NCI-H460 (cell line): ENCODE measurements at regions not wholly inside any gene's neighbourhood (a gene's known extent, or its start where the extent isn't known, plus 50 kb on each side); places are given as distances from the start of the nearest gene placed in this dataset.
"Not testable (repeated sequence)": the region's sequence is repeated elsewhere in the genome, so short reads cannot be mapped to it uniquely, and the experiment has no call there.

Experiments
- DNase-seq: peaks from one replicate; pipeline ENCODE4 v3.0.0-alpha.2; 2016; ENCODE audit warnings: low read depth; ENCODE audit errors: extremely low read depth

DNA sequence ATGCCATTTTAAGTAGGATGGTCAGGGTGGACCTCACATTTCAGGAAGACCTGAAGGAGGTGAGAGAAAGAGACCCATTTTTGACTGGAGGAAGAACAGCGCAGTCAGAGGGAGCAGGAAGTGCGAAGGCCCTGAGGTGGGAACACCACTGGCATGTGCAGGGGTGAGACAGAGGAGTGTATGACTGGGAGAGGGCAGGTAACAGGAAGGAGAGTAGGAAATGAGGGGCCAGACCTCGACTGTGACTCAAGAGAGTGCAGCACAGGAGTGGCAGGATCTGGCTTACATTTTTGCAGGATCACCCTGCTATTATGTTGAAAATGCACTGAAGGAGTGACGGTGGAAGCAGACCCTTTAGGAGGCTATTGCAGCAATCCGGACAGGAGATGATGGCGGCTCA is 117.7 kb upstream of the CDYL start:
- DNase-seq = no peak

DNA sequence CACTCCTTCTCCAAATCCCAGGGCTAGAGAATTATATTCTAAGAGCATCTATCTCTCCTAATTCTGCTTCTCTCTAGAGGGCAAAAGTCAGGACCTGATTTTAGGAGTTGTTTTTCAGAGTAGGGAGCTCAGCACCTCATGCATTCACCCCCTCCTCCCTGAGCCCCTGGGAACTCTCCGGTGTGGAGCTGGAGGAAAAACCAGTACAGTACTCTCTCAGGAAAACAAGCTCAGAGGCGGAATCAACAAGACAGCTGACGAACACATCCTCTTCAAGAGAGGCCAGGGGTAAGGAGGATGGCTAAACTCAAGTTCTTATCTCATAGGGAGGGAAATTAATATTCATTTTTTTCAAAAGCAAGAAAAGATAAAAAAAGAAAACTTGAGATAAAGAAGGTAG is 120.1 kb upstream of the CDYL start:
- DNase-seq = no peak

DNA sequence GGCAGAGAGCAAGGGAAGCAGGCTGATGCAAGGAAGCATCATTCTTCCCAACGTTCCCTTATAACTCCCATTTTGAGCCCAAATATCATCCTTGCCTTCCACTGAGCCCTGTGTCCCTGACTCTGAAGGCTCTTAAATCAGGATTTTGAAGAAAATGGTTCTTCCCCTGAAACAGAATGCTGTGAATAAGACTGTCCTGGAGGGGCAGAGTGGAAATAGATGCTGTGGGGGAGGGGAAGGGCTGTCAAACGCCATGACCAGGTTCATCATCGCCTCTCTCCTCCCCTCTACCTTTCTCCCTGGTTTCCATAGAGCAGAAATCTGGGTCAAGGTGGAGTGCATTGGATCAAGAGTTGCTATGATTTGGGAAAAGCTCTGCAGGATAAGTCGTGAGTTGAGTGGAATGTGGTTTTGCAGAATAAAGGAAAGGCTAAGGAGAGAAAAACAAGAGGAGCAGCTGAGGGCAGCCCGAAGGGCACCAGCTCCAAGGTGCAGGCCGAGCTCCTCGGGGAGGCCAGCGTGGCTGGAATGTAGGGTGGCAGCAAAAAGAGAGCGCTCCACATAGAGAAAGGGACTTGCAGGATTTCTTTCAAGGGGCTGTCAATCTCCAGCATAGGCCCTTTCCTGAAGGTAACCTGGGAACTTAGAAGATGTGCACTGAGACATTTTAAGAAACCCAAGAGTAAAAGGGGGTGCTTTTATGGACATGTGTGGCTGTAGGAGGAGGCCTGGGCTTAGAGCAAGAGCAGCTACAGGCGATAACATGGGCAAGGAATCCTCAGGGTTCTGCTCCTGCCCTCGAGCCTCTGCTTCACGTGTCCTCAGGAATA is 120.8 kb upstream of the CDYL start:
- no peak for DNase-seq

DNA sequence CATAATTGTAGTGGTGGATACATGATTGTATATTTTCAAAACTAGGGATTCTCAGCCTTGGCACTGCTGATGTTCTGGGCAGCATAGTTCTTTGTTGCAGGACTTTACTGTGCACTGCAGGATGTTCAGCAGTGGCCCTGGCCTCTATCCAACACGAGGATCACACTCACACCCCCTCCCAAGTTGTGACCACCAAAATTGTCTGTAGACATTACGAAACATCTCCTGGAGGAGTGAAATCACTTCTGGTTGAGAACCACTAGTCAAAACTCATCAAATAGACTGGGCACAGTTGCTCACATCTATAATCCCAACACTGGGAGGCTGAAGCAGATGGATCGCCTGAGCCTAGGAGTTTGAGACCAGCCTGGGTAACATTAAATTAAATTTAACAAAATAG is 123.1 kb upstream of the CDYL start:
- DNase-seq = no peak

DNA sequence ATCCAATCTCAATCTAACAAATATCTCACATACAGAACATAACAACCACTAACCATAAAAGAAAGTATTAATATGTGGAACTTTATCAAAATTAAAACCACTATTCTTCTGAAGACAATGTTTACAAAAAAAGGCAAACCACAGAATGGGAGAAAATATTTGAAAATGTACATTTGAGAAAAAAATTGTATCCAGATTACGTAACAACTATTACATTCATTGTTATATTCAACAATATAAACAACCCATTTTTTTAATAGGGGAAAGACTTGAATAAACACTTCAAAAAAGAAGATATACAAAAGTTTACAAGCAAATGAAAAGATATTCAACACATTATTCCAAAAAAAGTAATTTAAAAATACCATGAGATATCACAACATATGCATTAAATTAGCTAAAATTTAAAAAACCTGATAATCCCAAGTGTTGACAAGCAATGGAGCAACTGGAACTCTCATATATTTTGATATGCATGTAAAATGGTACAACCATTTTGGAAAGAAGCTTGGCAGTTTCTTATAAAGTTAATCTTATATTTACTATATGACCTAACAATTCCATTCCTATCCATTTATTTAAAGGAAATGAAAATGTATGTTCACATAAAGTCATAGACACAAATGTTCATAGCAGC is 124.3 kb upstream of the CDYL start:
- no peak for DNase-seq

DNA sequence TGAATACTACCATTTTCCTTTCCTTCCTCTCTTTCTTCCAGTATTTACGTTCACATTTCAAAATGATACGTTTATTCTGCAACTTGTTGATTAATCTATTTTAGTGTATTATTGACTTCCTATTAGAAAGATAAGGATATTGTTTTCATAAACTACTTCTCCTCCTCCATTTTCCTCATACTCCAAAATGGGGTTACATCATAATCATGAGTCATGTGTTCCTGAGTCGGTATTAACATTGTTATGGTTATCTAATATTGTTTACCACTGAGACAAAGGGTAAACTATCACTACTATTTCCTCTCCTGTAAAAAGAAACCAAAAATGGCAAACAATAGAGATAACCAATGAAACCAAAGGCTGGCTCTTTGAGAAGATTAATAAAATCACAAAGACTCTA is 126.5 kb upstream of the CDYL start:
- DNase-seq = no peak

DNA sequence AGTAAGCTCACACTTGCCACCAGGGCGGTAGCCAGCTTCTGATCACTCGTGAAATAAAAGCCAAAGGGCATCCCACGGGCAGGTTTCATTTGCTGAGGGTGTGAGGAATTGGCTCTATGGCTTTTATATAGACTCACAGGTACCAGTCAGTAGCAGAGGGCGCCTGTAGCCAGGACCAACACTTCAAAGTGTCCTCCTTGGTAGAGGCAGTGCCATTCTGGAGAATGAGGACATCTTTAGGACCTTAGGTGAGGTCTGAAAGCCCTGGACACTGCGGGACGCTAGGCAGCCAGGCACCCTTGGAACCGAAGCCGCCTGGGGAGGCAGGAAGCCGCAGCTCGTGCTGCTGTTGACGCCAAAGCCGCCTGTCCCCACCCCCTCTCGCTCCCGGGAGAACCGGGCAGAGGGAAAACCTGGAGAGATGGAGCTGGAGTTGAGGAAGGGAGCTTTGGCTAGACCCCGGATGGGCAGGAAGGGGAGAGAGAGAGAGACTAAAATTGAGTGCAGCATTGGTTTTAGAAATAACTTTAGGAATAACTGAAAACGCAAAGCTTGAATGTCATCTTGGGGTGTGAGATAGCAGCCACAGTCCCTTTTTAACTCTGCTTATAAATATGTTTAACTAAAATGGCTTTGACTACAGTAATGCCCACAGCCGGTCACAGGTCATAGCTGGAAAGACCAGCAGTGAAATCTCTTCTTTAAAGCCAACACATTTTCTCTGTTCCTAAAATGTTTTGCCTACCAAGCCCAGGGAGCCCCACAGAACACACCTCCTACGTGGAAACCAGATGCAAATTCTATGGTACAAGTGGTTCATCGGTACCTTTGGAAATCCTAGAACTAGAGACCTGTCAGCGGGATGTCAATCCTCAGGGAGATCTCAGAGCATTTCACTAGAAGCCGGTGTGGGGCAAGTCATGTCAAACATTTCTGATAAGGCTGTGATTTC is 128.5 kb upstream of the CDYL start:
- peak; percentile 72 for DNase-seq

DNA sequence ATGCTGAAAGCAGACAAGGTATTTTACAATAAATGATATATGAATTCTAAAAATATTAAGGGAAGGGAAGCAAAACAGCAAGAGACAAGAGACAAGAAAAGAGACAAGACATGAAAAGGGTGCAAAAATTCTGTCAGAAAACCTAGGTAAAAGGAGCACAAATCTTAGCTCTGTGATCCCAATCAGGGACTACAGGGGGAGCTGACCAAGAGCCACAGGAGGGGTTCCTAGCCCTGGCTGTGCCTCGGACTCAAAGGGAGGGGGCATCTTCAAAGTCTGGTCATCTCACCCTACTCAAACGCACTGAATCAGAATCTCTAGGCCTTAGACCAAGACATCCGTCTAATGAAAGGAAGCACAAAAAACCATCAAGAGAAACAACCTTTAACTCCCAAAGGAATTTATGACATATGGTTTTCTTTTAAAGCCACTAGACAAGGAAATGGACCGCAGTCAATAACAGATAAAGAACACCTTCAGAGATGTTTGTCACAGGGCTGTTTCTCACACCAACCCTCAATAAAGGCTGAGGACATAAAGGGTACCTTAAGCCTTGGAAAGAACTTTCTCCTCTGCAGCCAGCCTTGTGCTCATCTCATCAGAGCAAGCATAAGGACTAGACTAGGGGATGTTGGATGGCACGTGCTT is 130.4 kb upstream of the CDYL start:
- no peak for DNase-seq

DNA sequence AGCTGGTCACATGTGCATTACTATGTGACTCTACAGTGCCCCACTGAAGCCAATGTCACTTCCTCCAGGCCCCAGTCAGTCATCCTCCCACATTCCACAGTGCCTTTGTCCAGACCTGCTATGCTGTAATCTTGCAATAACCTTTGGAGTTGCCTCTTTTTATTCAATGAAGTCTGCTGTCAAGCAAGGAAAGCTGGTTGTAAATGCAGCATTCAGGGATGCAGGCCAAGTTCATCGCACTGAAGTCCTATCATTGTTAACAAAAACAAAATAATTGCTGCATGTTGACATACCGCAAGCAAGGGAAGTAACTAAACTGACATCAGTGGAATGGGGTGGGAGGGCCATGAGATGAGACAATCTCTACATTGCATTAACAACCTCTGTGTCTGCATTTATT is 131.2 kb upstream of the CDYL start:
- no peak for DNase-seq

DNA sequence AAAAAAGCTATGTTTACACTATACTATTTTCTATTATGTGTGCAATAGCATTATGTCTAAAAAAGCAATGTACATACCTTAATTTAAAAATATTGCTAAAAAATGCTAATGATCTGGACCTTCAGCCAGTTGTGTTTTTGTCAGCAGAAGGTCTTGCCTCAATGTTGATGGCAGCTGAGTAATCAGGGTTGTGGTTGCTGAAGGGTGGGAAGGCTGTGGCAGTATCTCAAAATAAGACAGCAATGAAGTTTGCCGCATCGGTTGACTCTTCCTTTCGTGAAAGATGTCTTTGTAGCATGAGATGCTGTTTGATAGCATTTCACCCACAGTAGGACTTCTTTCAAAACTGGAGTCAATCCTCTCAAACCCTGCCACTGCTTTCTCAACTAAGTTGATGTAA is 134.7 kb upstream of the CDYL start:
- DNase-seq = no peak

DNA sequence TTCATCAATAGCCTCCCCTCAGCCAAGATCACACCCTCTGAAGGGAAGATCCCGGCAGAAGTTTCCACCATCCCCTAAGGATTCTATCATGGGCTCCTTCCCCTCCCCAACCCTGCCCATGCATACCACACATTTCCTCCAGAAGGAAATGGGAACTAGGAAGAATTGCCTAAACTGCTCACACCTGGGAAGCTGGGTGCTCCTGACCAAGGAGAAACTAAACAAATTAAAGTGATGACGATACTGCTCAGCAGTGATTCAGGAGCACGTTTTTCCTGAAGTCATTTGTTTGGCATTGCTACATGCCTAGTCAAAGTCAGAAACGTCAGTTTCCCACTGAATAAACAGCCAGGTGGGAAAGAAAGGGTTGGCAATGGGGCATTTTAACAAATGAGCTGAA is 136.1 kb upstream of the CDYL start:
- no peak for DNase-seq

DNA sequence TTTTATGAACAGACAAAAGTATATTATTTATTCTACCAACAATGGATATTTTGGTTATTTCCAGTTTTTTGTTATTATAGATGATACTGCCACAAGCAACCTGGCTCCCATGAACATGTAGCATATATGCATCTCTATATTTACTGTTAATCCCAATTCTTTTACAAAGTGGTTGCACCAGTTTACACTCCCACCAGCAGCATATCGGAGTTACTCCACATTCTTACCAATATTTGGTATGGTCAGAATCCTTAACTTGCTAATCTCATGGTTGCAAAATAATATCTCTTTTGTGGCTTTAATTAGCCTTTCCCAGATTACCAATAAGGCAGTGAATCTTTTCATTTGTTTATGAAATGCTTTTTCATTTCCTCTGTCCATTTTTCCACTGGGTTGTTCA is 137.6 kb upstream of the CDYL start:
- DNase-seq = no peak

DNA sequence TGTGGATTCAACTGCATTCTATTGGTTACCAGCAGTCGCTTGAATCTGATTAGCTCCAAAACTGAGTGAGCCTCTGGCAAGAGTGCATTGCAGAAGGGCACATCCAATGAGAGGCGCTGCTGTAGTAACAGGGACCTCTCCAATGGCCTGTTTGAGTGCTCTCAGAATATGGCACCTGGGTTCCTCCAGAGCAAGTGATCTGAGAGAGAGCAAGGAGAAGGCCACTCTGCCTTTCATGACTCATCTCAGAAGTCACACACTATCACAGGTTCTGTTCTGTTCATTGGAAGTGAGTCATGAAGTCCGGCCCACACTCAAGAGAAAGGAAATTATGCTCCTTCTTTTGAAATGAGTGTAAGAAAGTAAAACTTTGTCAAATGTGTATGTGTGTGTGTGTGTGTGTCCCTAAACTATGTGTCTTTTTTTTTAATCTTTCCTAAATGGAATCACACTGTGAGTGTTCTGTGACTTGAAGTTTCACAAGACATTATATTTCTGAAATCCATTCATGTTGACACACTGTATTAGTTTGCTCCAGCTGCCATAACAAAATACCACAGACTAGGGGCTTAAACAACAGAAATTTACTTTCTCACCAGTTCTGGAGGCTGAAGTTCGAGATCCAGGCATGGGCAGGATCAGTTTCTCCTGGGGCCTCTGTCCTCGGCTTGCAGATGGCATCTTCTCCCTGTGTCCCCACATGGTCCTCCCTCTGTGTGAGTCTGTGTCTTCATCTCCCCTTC is 138.3 kb upstream of the CDYL start:
- DNase-seq = no peak

DNA sequence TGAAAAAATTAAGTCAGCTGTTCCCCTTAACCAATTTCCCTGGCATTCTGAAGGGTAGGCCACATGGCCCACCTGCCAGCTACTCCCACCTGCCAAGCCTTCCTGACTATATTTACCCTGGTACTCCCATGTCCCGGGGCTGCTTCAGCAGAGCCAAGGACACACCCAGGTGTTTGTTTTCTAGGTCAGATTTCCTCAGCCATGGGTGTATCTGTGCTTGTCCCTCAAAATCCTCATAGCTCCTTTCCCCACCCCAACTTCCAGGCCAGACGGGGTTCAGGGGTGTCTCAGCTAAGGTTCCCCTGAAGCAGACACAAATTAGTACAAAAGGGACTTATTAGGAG is 139.4 kb upstream of the CDYL start:
- no peak for DNase-seq

DNA sequence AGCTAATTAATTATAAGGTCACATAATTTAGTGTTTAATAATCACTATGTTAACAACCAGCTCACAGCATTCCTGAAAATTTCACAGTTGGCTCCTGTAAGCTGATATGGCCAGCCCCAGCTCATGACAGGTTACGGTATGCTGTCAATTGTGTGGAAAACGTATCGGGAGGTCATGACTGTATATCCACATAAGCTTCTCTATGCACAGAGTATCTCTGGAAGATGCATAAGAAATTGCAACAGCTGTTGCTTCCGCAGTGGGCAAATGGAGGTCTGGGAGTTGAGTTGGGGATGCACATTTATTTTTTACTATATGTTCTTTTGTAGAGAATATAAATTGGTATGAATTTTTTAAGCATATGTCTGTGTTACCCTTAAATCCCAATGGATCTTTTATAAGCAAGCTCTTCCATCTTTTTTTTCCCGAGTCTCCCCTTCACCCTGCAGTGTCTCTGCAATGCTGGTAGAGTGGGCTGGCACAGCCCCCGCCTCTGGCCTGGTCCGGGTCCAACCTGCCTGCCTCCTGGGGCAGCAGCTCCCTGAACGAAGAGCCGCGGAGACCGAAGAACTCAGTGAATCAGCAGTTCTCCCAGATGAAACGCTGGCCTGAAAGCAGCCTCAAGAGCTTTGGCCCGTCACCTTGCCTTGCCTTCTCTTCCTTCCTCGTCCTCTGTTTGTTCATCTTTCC is 139.9 kb upstream of the CDYL start:
- no peak for DNase-seq

DNA sequence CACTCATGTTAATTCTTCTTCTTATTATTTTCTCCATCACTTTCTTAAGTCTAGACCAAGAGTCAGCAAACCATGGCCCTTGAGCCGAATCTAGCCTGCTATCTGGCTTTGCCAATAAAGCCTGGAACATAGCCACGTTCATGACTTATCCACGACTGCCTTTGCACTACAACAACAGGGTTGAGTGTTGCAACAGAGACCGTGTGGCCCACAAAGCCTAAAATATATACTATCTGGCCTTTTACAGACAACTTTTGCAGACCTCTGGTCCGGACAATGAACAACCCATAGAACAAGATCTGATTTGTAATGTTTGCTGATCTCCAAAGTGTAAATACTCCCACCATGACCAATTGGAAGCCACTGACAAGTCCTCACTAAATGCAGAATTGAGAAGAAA is 140.5 kb upstream of the CDYL start:
- no peak for DNase-seq

DNA sequence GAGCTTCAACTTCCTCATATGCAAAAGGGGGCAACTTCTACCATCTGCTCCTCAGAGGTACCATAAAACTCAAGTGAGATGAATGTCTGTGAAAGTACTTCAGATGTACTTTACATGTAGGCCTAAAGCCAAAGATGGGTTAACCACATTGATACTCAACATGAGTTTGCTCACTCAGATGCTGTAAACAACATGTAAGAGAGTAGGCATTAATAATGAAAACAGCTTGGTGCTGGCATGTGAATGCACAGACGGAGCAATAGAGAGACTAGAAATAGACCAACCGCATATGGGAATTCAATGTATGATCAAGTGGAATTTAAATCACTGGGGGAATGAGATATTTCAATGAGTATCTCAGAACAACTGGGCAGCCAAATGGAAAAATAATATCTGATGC is 143.8 kb upstream of the CDYL start:
- DNase-seq = no peak

DNA sequence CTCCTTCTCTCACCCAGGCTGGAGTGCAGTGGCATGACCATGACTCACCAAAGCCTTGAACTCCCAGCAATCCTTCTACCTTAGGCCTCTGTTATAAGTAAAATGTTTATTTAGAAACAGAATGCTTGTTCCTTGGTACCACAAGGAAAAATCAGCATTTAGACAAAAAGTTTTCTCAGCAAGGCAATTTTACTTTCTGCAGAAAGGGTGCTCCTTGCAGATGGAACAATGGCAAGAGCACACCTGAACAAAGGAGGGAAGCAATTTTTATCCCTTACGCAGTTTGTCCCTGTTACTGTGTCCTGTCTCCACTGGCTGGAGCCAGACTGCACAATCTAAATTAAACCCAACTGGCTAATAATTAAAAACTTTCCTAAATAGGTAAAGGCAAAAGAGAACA is 146.4 kb upstream of the CDYL start:
- not testable (repeated sequence) for DNase-seq

DNA sequence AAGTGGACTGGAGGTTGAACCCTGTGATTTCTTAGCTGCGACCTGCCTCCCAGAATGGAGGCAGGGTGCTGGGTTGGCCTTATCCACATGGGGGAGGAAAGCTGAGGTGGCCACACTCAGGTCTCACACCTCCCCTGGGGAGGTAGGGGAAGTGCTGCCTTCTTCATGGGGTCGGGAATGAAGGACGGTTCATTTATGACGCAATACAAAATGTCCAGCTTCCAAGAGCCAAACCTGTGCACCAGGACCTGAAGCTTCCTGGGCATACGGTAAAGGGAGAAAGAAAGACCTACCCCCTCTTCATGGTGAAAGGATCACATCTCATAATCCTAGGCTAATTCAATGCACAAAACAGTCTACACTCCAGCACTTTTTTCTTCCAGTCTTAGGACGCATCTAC is 150.6 kb upstream of the CDYL start:
- no peak for DNase-seq

DNA sequence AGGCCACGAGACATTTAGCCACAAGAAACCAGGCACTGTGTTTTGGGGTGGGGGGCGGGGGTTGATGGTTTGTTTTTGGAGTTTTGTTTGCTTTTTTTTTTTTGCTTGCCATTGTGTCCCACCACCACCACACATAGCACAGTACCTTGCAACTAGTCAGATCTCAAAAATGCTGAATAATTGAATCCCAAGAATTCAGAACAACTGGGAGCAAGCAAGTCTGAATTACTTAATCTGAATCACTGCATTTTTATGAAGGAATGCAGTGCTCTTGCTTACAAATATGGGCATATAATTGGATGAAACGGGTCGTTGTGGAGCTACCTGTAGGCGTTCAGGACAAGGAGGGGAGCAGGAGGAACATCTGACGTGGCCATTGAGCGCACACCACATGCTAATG is 151.5 kb upstream of the CDYL start:
- no peak for DNase-seq
